Left ventricle myocardium superior (tissue), 1 donor: ENCODE measurements at regions not wholly inside any gene's neighbourhood (a gene's known extent, or its start where the extent isn't known, plus 50 kb on each side); places are given as distances from the start of the nearest gene placed in this dataset.

Experiments used
- ATAC-seq: fragments of 200-7000 bp; cut with Tn5 transposase; one replicate; pipeline ENCODE4 v1.9.1; 2020; ENCODE audit warnings: mild to moderate bottlenecking, moderate library complexity
- DNase-seq: peaks from one replicate; pipeline ENCODE4 v3.0.0-alpha.2; 2020
- intact Hi-C: fragments of 100-400 bp; cut with micrococcal nuclease; formaldehyde crosslinking; loops from one replicate; pipeline ENCODE4 v1.11.0; 2022
- donor health status: DM: no; HTN: yes; CAD: no; lungs with severe emphysema.

GRCh38 chr7:130875265-130875741 is 141.3 kb upstream of the KLF14 start:
- DNase-seq (peak; percentile 65), ATAC-seq (peak; percentile 82)
- intact Hi-C loops = no loop called here

DNA sequence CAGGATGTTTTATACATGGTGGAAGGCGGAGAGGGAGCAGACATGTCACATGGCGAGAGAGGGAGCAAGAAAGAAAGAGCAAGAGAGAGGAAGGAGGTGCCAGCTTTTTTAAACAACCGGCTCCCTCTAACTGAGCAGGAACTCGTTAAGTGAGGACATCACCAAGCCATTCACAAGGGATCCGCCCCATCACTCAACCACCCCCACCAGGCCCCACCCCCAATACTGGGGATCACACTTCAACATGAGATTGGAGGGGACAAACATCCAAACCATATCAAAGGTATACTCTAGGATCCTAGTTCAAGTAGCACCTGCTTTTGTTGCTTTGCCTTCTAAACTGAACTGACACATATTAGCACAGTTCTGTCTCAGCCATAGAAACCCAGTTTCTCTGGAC is 141.9 kb upstream of the KLF14 start:
- intact Hi-C loops = no loop called here
- DNase-seq (no peak), ATAC-seq (no peak)

GRCh38 chr7:130877236-130877990 is 143.4 kb upstream of the KLF14 start:
- no peak for DNase-seq
- intact Hi-C loops = no loop called here
- no peak for ATAC-seq

- intact Hi-C loops = no loop called here
- no peak for DNase-seq
Observed at GRCh38 chr7:130877991-130878305, 143.9 kb upstream of the KLF14 start.

DNA sequence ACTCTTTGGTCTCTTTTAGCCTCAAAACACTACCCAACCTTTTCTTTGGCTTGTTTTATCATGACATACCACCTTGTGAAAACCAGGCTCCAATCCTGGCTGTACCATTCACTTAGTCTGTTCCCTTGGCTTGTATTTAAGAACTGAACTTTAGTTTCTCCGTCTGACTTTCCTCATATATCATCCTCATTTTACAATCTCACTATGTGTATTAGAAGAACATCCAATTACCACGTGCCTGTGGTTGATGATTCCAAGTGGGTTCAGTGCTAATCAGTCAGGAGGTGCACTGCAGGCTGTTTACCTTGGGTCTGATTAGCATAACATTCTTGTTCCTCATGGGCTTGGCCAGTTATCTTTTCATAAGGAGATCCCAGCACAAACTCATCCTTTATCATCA is 144.8 kb upstream of the KLF14 start:
- intact Hi-C loops = no loop called here
- no peak for ATAC-seq
- no peak for DNase-seq

More at GRCh38 chr7:130877991-130878305, 143.9 kb upstream of the KLF14 start:
- no peak for ATAC-seq

GRCh38 chr7:130879191-130879590 is 145.2 kb upstream of the KLF14 start:
- no peak for ATAC-seq
- DNase-seq = no peak
- intact Hi-C loops = no loop called here

DNA sequence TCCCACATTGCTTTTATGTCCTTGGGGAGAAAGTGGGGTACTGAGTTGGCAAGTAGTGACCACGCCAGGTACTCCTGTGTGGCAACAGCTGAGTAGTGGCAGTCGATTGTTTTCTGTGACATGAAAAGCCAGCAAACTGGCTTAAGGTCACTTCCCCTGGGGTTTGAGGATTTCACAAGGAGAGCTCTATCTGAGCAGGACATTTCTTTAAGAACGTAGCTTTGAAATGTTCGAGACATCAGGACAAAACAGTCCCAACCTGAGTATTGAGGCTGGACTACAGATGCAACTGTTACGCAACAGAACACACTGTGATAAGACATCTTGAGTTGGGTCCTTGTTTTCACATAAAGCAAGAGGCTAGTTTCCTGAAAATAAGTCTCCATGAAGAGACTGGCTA is 146.7 kb upstream of the KLF14 start:
- intact Hi-C loops = no loop called here
- peak; percentile 19 for ATAC-seq

DNA sequence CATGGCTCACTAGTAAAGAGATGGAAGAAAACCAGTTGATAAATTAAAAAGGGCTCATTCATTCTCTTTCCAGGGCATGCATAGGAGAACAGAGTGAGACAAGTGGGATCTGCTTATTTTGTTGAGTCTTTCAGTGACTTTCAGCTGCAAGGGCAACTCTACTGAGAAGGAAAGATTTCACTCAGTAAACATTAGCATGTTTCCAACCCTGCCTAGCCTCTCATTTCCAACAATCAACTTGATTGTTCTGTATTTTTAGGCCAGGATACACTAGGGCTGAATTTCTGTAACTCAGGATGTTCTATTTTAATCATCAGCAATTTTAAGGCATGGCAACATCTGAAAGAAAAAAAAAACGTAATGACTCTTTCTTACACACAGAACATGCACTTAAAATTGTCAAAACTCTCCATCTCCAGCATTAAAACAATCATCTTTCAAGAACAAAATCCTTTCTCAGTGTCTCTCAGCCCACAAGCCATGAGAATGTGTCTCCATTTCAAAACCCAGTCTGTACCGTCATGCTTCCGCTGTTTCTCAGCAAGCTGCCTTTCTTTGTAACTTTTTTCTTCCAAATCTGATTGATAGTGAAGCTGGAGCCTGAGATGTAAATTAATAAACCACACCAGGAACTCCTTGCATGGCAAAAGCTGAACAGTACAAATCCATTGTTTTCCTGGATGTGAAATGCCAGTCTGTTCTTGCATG is 147.2 kb upstream of the KLF14 start:
- intact Hi-C loops = no loop called here
- DNase-seq (no peak), ATAC-seq (peak; percentile 27)

More for the DNA sequence above, 146.7 kb upstream of the KLF14 start:
- DNase-seq = no peak

DNA sequence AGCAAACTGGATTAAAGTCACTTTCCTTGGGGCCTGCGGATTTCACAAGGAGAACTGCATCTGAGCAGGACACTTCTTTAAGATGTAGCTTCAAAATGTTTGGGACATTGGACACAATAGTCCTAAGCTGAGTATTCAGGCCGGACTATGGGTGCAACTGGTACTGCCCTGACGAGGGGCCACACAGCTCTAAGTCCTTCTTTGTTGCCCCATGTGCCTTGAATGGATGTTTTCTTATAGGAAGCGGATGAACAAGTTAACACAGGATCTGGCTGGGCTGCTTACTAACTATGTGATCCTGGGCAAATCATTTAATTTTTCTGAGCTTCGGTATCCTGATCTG is 147.8 kb upstream of the KLF14 start:
- DNase-seq (no peak), ATAC-seq (no peak)
- intact Hi-C loops = no loop called here

- DNase-seq (no peak), ATAC-seq (peak; percentile 8)
- intact Hi-C loops = no loop called here
Observed at GRCh38 chr7:130882396-130882795, 148.4 kb upstream of the KLF14 start.

GRCh38 chr7:130883928-130884327 is 149.9 kb upstream of the KLF14 start:
- intact Hi-C loops = no loop called here
- no peak for DNase-seq
- no peak for ATAC-seq

GRCh38 chr7:130884437-130885417 is 150.7 kb upstream of the KLF14 start:
- ATAC-seq = no peak
- intact Hi-C loops = no loop called here
- DNase-seq = no peak

- intact Hi-C loops = no loop called here
- DNase-seq (peak; percentile 58), ATAC-seq (peak; percentile 54)
Observed at GRCh38 chr7:130886438-130887135, 152.6 kb upstream of the KLF14 start.

GRCh38 chr7:130887182-130887956 is 153.4 kb upstream of the KLF14 start:
- no peak for ATAC-seq
- DNase-seq = no peak
- intact Hi-C loops = no loop called here

DNA sequence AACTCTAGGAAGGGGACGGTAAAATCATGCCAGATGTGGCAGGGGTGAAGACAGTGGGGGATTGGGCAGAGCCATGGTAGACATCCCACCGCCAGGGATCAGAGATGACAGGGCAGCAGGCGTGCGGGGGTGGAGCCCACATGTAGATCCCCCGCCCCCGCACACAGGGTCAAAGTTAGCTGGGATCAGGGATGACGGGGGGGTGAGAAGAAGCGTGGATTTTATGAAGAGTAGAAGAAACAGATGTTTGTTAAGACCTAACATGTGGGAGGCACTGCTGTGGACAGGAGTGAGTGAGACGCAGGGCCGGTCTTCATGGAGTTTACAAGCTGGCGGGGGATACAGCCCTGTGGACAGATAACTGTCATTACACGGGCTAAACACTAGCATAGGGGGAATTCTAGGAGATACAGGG is 154.0 kb upstream of the KLF14 start:
- no peak for ATAC-seq
- DNase-seq = no peak

DNA sequence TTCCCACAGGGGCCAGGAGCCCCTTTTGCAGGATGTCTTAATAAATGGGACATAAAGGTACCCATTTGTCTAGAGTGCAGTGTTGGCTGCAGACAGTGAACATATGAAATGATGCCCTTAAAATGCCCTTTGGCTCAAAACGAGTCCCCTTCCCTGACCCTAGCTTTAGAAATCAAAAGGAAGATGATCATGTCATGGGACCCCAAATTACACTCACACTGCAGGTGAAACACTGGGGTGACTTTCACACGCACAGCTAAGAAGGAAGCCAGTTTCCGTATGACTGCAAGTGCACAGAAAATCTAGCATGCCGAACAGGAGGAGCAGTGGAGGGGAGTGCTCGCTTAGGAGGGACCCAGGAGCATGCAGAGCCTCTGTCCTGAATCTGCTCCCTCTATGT is 154.5 kb upstream of the KLF14 start:
- intact Hi-C loops = no loop called here
- DNase-seq = no peak
- ATAC-seq = no peak

More for the DNA sequence above, 154.0 kb upstream of the KLF14 start:
- intact Hi-C loops = no loop called here

DNA sequence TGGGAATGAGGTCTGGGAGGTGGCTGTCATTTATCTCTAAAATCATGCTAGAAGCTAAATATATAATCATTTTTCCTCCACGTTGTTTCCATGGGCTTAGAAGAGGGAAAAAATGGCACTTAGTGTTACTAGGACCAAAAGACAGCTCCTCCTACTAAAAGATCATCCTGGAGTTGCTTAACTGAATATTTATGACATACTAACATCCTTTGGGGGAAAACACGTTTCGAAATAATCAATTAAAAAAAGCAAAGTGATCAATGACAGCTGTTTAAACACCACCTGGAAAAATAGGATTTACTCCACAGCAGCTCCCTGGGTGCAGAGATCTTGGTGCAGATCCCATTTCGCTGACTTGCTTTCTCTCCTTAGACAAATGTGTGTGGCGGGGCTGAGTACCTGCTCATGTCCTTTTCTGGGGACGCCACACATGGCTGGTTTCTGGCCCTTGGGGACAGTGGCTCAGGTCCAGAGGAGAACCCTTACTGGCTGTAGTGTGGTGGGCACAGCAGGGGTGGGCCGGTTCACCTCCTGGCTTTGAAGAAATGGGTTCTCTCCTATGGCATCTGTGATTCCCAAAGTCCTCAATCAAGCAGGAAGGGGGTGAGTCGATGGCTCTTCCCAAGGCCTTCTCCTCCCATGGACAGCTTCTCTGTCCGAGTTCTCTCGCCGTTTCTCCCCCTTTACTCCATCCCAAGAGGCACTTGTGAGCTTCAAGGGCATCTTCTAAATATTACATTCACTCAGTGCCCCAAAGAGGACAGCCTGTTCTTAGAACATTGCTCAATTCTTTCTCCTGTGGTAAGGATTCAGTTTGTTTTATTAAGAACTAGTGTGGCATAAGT is 156.4 kb upstream of the KLF14 start:
- no peak for DNase-seq
- peak; percentile 34 for ATAC-seq
- intact Hi-C loops = loop anchor here (10.0 kb wide), 1 partner anchor 144 kb away; no protein-coding TSS in a partner anchor
